ENCODE measurements at regions not wholly inside any gene's neighbourhood (a gene's known extent, or its start where the extent isn't known, plus 50 kb on each side); places are given as distances from the start of the nearest gene placed in this dataset.

GRCh38 chr7:123355576-123356190 lies 155.9 kb upstream of the SLC13A1 start:
- no peaks in the 10 kb centered on the region for H3K4me1 ChIP-seq
- no peak overlapping the region for H3K4me3 ChIP-seq (replicated peaks in 1 of 3)
- intact Hi-C loops (cut with DNase I), result no loop called here
- TF ChIP-seq, protein P1, sequence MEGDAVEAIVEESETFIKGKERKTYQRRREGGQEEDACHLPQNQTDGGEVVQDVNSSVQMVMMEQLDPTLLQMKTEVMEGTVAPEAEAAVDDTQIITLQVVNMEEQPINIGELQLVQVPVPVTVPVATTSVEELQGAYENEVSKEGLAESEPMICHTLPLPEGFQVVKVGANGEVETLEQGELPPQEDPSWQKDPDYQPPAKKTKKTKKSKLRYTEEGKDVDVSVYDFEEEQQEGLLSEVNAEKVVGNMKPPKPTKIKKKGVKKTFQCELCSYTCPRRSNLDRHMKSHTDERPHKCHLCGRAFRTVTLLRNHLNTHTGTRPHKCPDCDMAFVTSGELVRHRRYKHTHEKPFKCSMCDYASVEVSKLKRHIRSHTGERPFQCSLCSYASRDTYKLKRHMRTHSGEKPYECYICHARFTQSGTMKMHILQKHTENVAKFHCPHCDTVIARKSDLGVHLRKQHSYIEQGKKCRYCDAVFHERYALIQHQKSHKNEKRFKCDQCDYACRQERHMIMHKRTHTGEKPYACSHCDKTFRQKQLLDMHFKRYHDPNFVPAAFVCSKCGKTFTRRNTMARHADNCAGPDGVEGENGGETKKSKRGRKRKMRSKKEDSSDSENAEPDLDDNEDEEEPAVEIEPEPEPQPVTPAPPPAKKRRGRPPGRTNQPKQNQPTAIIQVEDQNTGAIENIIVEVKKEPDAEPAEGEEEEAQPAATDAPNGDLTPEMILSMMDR (IDR thresholded peaks at IDR 0.05), result no peak
- no peak for TF ChIP-seq POLR2A (IDR thresholded peaks at IDR 0.05)
- H3K9me3 ChIP-seq, result no peaks in the 10 kb centered on the region
- 51 to 55% methylated on average over 5 of the region's 5 CpGs for WGBS, 2 donors
- no peak overlapping the region for H3K27ac ChIP-seq
- H3K27me3 ChIP-seq, result no peaks in the 10 kb centered on the region
- no peak for DNase-seq
- H3K36me3 ChIP-seq, result no peaks in the 10 kb centered on the region

DNA sequence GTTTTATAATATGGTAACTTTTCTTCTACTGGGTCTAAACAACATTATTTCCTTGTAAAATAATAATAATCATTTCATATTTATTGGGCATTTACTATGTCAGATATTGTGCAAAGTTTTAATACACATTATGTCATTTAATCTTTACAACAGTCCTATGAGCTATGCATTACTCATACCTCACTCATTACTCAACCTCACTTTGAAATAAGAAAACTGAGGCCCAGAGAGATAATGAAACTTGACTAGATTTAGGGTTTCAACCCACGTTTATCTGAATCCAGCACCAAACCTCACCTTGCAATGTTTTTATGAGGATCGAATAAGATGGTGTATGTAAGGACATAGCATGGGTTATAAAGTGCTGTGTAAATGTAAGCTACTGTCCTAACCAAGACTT lies 153.2 kb upstream of the SLC13A1 start:
- intact Hi-C loops (cut with DNase I), result no loop called here
- Histone ChIP-seq H3K27ac (no peak overlapping the region), H3K4me3 (replicated peaks in 1 of 3) (no peak overlapping the region), H3K36me3 (no peaks in the 10 kb centered on the region), H3K4me1 (no peaks in the 10 kb centered on the region), H3K27me3 (no peaks in the 10 kb centered on the region), H3K9me3 (no peaks in the 10 kb centered on the region)
- WGBS, 2 donors, result 89 to 90% methylated on average over 2 of the region's 2 CpGs
- TF ChIP-seq POLR2A (IDR thresholded peaks at IDR 0.05), result no peak
- TF ChIP-seq, protein P1 (IDR thresholded peaks at IDR 0.05), result no peak
- DNase-seq, result no peak

- no peaks in the 10 kb centered on the region for H3K9me3 ChIP-seq
- H3K27ac ChIP-seq, result no peak overlapping the region
- no peak overlapping the region for H3K4me3 ChIP-seq (replicated peaks in 1 of 3)
- H3K27me3 ChIP-seq, result no peaks in the 10 kb centered on the region
- WGBS, 2 donors, result 78 to 88% methylated on average over 7 of the region's 7 CpGs
- H3K36me3 ChIP-seq, result no peaks in the 10 kb centered on the region
- H3K4me1 ChIP-seq, result no peaks in the 10 kb centered on the region
- intact Hi-C loops (cut with DNase I), result no loop called here
- no peak for DNase-seq
- TF ChIP-seq, protein P1 (IDR thresholded peaks at IDR 0.05), result no peak
- TF ChIP-seq POLR2A (IDR thresholded peaks at IDR 0.05), result no peak
Measured at GRCh38 chr7:123351516-123352505, 152.0 kb upstream of the SLC13A1 start.

DNA sequence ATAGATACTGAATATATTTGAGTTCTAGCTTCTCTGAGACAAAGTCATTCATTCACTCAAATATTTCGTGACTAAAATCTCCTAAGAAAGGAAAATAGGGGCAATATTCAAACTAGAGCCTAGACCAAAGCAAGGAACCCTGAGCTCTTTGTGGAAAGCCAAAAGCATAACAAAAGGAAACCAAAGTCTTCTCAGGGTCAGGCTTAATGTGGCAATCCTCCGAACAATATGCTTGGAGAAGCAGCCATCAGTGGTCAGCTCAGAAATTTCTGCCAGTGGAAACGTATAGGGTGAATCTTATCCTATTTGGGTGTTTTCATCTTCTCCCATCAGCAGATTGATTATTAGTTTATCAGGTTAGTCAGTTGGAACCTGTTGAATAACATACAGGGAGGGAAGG lies 151.3 kb upstream of the SLC13A1 start:
- TF ChIP-seq POLR2A (IDR thresholded peaks at IDR 0.05), result no peak
- TF ChIP-seq, protein P1 (IDR thresholded peaks at IDR 0.05), result no peak
- 89 to 95% methylated on average over 3 of the region's 3 CpGs for WGBS, 2 donors
- Histone ChIP-seq H3K27ac (no peak overlapping the region), H3K4me3 (replicated peaks in 1 of 3) (no peak overlapping the region), H3K27me3 (no peaks in the 10 kb centered on the region), H3K36me3 (no peaks in the 10 kb centered on the region), H3K9me3 (no peaks in the 10 kb centered on the region), H3K4me1 (no peaks in the 10 kb centered on the region)
- no peak for DNase-seq
- intact Hi-C loops (cut with DNase I), result no loop called here

DNA sequence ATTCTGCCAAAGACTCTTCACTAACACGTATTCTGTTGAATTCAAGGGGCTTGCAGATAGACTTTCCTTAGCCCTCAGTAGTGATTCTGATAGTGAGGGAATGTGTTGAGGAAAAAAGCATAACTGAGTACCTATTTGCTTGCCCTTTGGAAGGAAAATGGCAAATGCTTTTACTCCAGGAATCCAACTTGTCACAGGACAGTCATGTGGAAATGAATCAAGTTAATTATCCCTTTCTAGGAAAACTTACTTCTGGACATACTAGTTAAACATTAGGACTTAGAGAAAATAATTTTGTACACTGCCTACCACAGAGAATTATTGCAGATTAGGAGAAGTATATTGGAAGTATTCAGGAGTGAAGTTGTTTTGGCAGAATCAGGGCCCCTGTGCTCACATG lies 148.9 kb upstream of the SLC13A1 start:
- Histone ChIP-seq H3K36me3 (no peaks in the 10 kb centered on the region), H3K9me3 (no peaks in the 10 kb centered on the region), H3K27ac (no peak overlapping the region), H3K4me1 (no peaks in the 10 kb centered on the region), H3K27me3 (no peaks in the 10 kb centered on the region), H3K4me3 (replicated peaks in 1 of 3) (no peak overlapping the region)
- WGBS, 2 donors, result 61 to 63% methylated on average over 1 of the region's 1 CpG
- intact Hi-C loops (cut with DNase I), result no loop called here
- TF ChIP-seq, protein P1 (IDR thresholded peaks at IDR 0.05), result no peak
- TF ChIP-seq POLR2A (IDR thresholded peaks at IDR 0.05), result no peak
- no peak for DNase-seq
